ENCODE measurements at regions not wholly inside any gene's neighbourhood (a gene's known extent, or its start where the extent isn't known, plus 50 kb on each side); places are given as distances from the start of the nearest gene placed in this dataset.

- TF ChIP-seq MAX (IDR thresholded peaks at IDR 0.05) (no peak), CREB1 (IDR thresholded peaks at IDR 0.05) (no peak), RBBP5 (IDR thresholded peaks at IDR 0.05; ENCODE audit: borderline replicate concordance, low read depth, low read length) (no peak), JUND (IDR thresholded peaks at IDR 0.05; ENCODE audit: low read length) (no peak), ATF3 (IDR thresholded peaks at IDR 0.05; ENCODE audit: insufficient read depth, low read depth, low read length) (no peak)
- Histone ChIP-seq H3K79me1 (ENCODE audit: low read depth, low read length) (no peaks in the 10 kb centered on the region), H3K27me3 (replicated peaks in 1 of 4; ENCODE audit: control insufficient read depth in 3 of 4, extremely low read depth in 1 of 4, insufficient read depth in 3 of 4, low read length in 3 of 4) (no peaks in the 10 kb centered on the region), H3K18ac (ENCODE audit: extremely low read depth, low read length) (no peak overlapping the region), H4K91ac (replicated peaks; ENCODE audit: insufficient read length, low read length) (no peak overlapping the region), H3K4me2 (ENCODE audit: insufficient read depth in 1 of 2, low read depth in 2 of 2, low read length in 2 of 2) (no peak overlapping the region), H4K8ac (ENCODE audit: extremely low read depth, insufficient read depth, low read length) (no peak overlapping the region), H3K23ac (ENCODE audit: insufficient read length) (no peak overlapping the region), H4K20me1 (replicated peaks in 1 of 2; ENCODE audit: control insufficient read depth in 1 of 2, insufficient read depth in 2 of 2, low read length in 2 of 2) (no peaks in the 10 kb centered on the region), H2BK15ac (ENCODE audit: low read length) (no peak overlapping the region), H2BK120ac (replicated peaks; ENCODE audit: low read depth, low read length) (no peak overlapping the region), H3K36me3 (ENCODE audit: control insufficient read depth in 2 of 4, insufficient read depth in 4 of 4, low read length in 3 of 4) (no peaks in the 10 kb centered on the region), H3K23me2 (ENCODE audit: low read depth, low read length) (no peaks in the 10 kb centered on the region), H2BK5ac (ENCODE audit: low read depth, low read length) (no peak overlapping the region), H3K9ac (replicated peaks in 1 of 4; ENCODE audit: extremely low read depth in 1 of 4, low read depth in 3 of 4, low read length in 3 of 4) (no peak overlapping the region), H3K4me3 (ENCODE audit: extremely low read depth in 1 of 4, insufficient read depth in 2 of 4, low read depth in 3 of 4, low read length in 4 of 4) (no peak overlapping the region), H3K79me2 (ENCODE audit: control insufficient read depth in 1 of 2, insufficient read depth in 2 of 2, low read length in 2 of 2) (no peaks in the 10 kb centered on the region), H3K56ac (replicated peaks; ENCODE audit: insufficient read length, low read depth, low read length) (no peak overlapping the region), H2AK5ac (ENCODE audit: low read depth, low read length) (no peak overlapping the region), H2BK12ac (ENCODE audit: low read depth, low read length) (no peak overlapping the region), H3K9me3 (ENCODE audit: insufficient read depth in 2 of 2, low read depth in 1 of 2, low read length in 1 of 2) (no peaks in the 10 kb centered on the region), H2BK20ac (ENCODE audit: low read length) (no peak overlapping the region), H3K4me1 (replicated peaks in 1 of 4; ENCODE audit: control insufficient read depth in 3 of 4, insufficient read depth in 4 of 4, low read length in 3 of 4) (no peaks in the 10 kb centered on the region), H3K4ac (replicated peaks; ENCODE audit: insufficient read length, low read depth, low read length) (no peak overlapping the region), H3K27ac (ENCODE audit: low read depth, low read length) (no peak overlapping the region), H2AFZ (ENCODE audit: low read length) (no peak overlapping the region), H4K5ac (ENCODE audit: insufficient read length, low read depth, low read length) (no peak overlapping the region), H3K14ac (ENCODE audit: insufficient read length) (no peak overlapping the region)
- DNase-seq (ENCODE audit: low read depth in 1 of 2, low spot score in 2 of 2) (no peak), FAIRE-seq (no peak)
- CTCF ChIA-PET (ENCODE audit: partially characterized antibody) = interaction anchor here (0.7 to 1.2 kb wide), 2 partner anchors 40 to 1456 kb away, joined by 3 read pairs; no protein-coding TSS in a partner anchor
- POLR2A ChIA-PET (ENCODE audit: partially characterized antibody) = no interaction called here
- 98% methylated on average over 3 of the region's 3 CpGs; no CpG with 5 or more reads in 1 of the 2 experiments for WGBS, 2 experiments (ENCODE audit: extremely low coverage in 1 of 2, insufficient coverage in 1 of 2, insufficient read length in 1 of 2, insufficient replicate concordance in 2 of 2, low coverage in 1 of 2, low lambda C conversion rate in 2 of 2, missing lambda C conversion rate in 1 of 2)
Measured at GRCh38 chr10:24156686-24157085, 52.3 kb upstream of the KIAA1217 start.
